Astrocyte (in vitro differentiated cells and primary cell): ENCODE measurements at regions not wholly inside any gene's neighbourhood (a gene's known extent, or its start where the extent isn't known, plus 50 kb on each side); places are given as distances from the start of the nearest gene placed in this dataset.

Experiments used
- DNase-seq: peaks from one replicate; pipeline ENCODE4 v3.0.0-alpha.2; 2010; ENCODE audit warnings: low read depth
- FAIRE-seq: peaks from 2 replicates; lab custom pipeline; 2011; peaks lifted over from hg19 to GRCh38; lab: Jason Lieb, UNC
- H2AFZ ChIP-seq: 2 replicates; pipeline ENCODE4 v1.6.0; 2012; ENCODE audit warnings: low read depth, low read length, inconsistent platforms
- H3K27ac ChIP-seq: 2 replicates; pipeline ENCODE4 v1.5.1; 2011; ENCODE audit warnings: low read depth, low read length, inconsistent platforms
- H3K27me3 ChIP-seq: 2 replicates; pipeline ENCODE4 v1.6.0; 2011; ENCODE audit warnings: low read length, inconsistent platforms; ENCODE audit not compliant: insufficient read depth
- H3K36me3 ChIP-seq: 2 replicates; pipeline ENCODE4 v1.5.1; 2011; ENCODE audit warnings: low read length, inconsistent platforms; ENCODE audit not compliant: insufficient read depth
- H3K4me1 ChIP-seq: 2 replicates; pipeline ENCODE4 v1.5.1; 2011; ENCODE audit warnings: low read length, inconsistent platforms; ENCODE audit not compliant: insufficient read depth
- H3K4me2 ChIP-seq: 2 replicates; pipeline ENCODE4 v1.6.0; 2012; ENCODE audit warnings: low read length, inconsistent platforms
- H3K4me3 ChIP-seq: 2 replicates; pipeline ENCODE4 v1.5.1; 2011; ENCODE audit warnings: low read depth, mild to moderate bottlenecking, low read length, inconsistent platforms; ENCODE audit not compliant: insufficient read depth
- H3K79me2 ChIP-seq: 2 replicates; pipeline ENCODE4 v1.6.0; 2012; ENCODE audit warnings: mild to moderate bottlenecking, low read length, inconsistent platforms; ENCODE audit not compliant: insufficient read depth
- H3K9ac ChIP-seq: 2 replicates; pipeline ENCODE4 v1.6.0; 2012; ENCODE audit warnings: mild to moderate bottlenecking, low read length, inconsistent platforms
- H3K9me3 ChIP-seq: 2 replicates; pipeline ENCODE4 v1.5.1; 2012; ENCODE audit warnings: low read depth, mild to moderate bottlenecking, low read length, inconsistent platforms; ENCODE audit not compliant: insufficient read depth
- H4K20me1 ChIP-seq: 2 replicates; pipeline ENCODE4 v1.6.0; 2012; ENCODE audit warnings: low read length, inconsistent platforms; ENCODE audit not compliant: insufficient read depth
- H3K27ac Mint-ChIP-seq: one replicate; pipeline ENCODE4 v1.8.0; 2021; ENCODE audit warnings: mild to moderate bottlenecking, mixed read lengths; ENCODE audit not compliant: unreplicated experiment
- H3K27me3 Mint-ChIP-seq: one replicate; pipeline ENCODE4 v1.8.0; 2021; ENCODE audit warnings: low read depth, mixed read lengths; ENCODE audit not compliant: unreplicated experiment
- H3K36me3 Mint-ChIP-seq: one replicate; pipeline ENCODE4 v1.8.0; 2021; ENCODE audit warnings: low read depth, mixed read lengths; ENCODE audit not compliant: unreplicated experiment
- H3K4me1 Mint-ChIP-seq: one replicate; pipeline ENCODE4 v1.8.0; 2021; ENCODE audit warnings: low read depth, mixed read lengths; ENCODE audit not compliant: unreplicated experiment
- H3K4me3 Mint-ChIP-seq: one replicate; pipeline ENCODE4 v1.8.0; 2021; ENCODE audit warnings: mild to moderate bottlenecking, moderate library complexity, mixed read lengths; ENCODE audit not compliant: unreplicated experiment
- H3K9me3 Mint-ChIP-seq: one replicate; pipeline ENCODE4 v1.8.0; 2021; ENCODE audit warnings: mild to moderate bottlenecking, mixed read lengths; ENCODE audit not compliant: unreplicated experiment
- EZH2 ChIP-seq: IDR thresholded peaks from 2 replicates; pipeline ENCODE4 v1.6.1; 2012; ENCODE audit warnings: mild to moderate bottlenecking, low read length, inconsistent platforms; ENCODE audit not compliant: insufficient read depth
- TF ChIP-seq, protein P1 (sequence below): IDR thresholded peaks from 2 replicates; pipeline ENCODE4 v1.5.1; 2011; ENCODE audit warnings: low read depth, mild to moderate bottlenecking, inconsistent platforms, low read length, moderate library complexity; ENCODE audit not compliant: insufficient read depth

DNA sequence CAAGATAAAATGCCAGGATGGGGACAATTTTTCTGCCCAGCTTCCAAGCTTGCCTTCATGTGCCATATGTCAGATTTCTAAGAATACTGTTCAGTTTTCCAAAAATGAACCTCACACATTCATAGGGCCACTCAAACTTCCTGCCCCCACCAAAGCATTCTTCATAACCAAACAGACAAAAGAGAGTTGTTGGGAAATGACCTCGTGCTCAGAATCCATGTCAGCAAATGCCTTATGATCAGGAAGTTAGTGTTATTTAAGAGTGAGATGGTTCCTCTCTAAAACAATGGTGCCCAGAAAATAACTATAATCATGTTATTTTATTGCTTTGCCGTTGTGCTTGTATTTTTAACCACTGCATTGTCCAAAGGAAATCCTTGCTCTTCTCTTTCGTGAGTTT is 208.2 kb downstream of the ZNF608 start:
- FAIRE-seq, result no peak

DNA sequence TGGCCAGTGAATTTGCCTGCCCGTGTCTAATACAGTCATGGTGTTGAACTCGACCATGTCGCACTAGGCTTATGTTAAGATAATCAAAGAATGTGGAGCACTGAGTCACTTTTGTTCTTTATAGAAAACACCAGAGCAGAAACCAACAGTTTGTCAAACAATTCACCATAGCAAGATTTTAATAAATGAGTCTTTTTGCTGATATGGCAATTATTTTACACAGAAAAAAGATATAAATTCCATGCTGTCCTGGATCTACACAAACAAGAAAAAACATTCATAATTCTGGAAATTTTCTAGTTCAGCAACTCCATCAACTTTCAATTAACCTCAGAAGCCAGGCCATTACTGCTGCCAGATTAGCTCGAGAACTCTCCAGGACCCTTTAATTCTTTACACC is 208.9 kb downstream of the ZNF608 start:
- Mint-ChIP-seq H3K27me3 (no peaks in the 10 kb centered on the region), H3K27ac (no peak overlapping the region), H3K36me3 (peaks cover 2% of the 10 kb centered on the region), H3K4me3 (no peak overlapping the region), H3K9me3 (peaks cover 6% of the 10 kb centered on the region), H3K4me1 (peaks cover 14% of the 10 kb centered on the region)
- Histone ChIP-seq H3K27ac (no peak overlapping the region), H2AFZ (no peak overlapping the region), H3K4me2 (no peak overlapping the region), H3K36me3 (no peaks in the 10 kb centered on the region), H3K9ac (no peak overlapping the region), H3K4me3 (no peak overlapping the region), H4K20me1 (no peaks in the 10 kb centered on the region), H3K9me3 (no peaks in the 10 kb centered on the region), H3K4me1 (no peaks in the 10 kb centered on the region), H3K79me2 (no peaks in the 10 kb centered on the region), H3K27me3 (no peaks in the 10 kb centered on the region)
- DNase-seq, result no peak
- FAIRE-seq, result no peak
- TF ChIP-seq, protein P1, sequence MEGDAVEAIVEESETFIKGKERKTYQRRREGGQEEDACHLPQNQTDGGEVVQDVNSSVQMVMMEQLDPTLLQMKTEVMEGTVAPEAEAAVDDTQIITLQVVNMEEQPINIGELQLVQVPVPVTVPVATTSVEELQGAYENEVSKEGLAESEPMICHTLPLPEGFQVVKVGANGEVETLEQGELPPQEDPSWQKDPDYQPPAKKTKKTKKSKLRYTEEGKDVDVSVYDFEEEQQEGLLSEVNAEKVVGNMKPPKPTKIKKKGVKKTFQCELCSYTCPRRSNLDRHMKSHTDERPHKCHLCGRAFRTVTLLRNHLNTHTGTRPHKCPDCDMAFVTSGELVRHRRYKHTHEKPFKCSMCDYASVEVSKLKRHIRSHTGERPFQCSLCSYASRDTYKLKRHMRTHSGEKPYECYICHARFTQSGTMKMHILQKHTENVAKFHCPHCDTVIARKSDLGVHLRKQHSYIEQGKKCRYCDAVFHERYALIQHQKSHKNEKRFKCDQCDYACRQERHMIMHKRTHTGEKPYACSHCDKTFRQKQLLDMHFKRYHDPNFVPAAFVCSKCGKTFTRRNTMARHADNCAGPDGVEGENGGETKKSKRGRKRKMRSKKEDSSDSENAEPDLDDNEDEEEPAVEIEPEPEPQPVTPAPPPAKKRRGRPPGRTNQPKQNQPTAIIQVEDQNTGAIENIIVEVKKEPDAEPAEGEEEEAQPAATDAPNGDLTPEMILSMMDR, result no peak
- TF ChIP-seq EZH2, result no peak

More for the DNA sequence above, 208.2 kb downstream of the ZNF608 start:
- Mint-ChIP-seq H3K27ac (no peak overlapping the region), H3K9me3 (peaks cover 6% of the 10 kb centered on the region), H3K27me3 (no peaks in the 10 kb centered on the region), H3K36me3 (peaks cover 2% of the 10 kb centered on the region), H3K4me3 (no peak overlapping the region), H3K4me1 (peaks cover 14% of the 10 kb centered on the region)
- H3K4me1 ChIP-seq, result no peaks in the 10 kb centered on the region
- TF ChIP-seq, protein P1, result no peak
- TF ChIP-seq EZH2, result no peak
- H3K4me2 ChIP-seq, result no peak overlapping the region
- no peak overlapping the region for H3K27ac ChIP-seq
- no peaks in the 10 kb centered on the region for H3K27me3 ChIP-seq
- H2AFZ ChIP-seq, result no peak overlapping the region
- no peaks in the 10 kb centered on the region for H3K36me3 ChIP-seq
- DNase-seq, result no peak
- no peaks in the 10 kb centered on the region for H4K20me1 ChIP-seq
- H3K4me3 ChIP-seq, result no peak overlapping the region
- H3K9ac ChIP-seq, result no peak overlapping the region
- no peaks in the 10 kb centered on the region for H3K79me2 ChIP-seq
- H3K9me3 ChIP-seq, result no peaks in the 10 kb centered on the region

DNA sequence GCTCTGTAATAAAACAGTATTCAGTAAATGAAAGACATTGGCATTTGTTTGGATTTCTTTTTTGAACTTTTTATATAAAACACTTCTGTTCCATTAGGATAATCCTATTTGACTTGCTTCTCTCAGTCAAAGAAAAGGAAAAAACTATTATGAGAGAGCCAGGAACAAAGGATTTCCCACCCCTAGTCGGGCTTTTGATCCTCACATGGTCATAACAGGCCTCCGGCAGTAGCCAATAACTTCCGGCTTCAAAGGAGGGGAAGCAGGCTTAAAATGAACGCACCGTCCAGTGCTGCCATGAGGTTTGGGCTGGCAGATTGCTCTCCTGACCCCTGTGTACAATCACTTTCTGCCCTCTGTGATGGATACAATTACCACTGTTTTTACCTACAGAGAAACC is 209.3 kb downstream of the ZNF608 start:
- Histone ChIP-seq H3K4me3 (no peak overlapping the region), H2AFZ (no peak overlapping the region), H3K9ac (no peak overlapping the region), H3K4me2 (no peak overlapping the region), H3K36me3 (no peaks in the 10 kb centered on the region), H3K27ac (no peak overlapping the region), H3K27me3 (no peaks in the 10 kb centered on the region), H3K4me1 (no peaks in the 10 kb centered on the region), H4K20me1 (no peaks in the 10 kb centered on the region), H3K9me3 (no peaks in the 10 kb centered on the region), H3K79me2 (no peaks in the 10 kb centered on the region)
- FAIRE-seq, result no peak
- Mint-ChIP-seq H3K4me1 (peaks cover 14% of the 10 kb centered on the region), H3K27me3 (no peaks in the 10 kb centered on the region), H3K36me3 (peaks cover 2% of the 10 kb centered on the region), H3K4me3 (no peak overlapping the region), H3K9me3 (peaks cover 6% of the 10 kb centered on the region), H3K27ac (no peak overlapping the region)
- DNase-seq, result no peak
- TF ChIP-seq, protein P1, result no peak
- TF ChIP-seq EZH2, result no peak
